NCI-H510A treated with DMSO at 0.1 percent for 48 hours (cell line): ENCODE measurements at regions not wholly inside any gene's neighbourhood (a gene's known extent, or its start where the extent isn't known, plus 50 kb on each side); places are given as distances from the start of the nearest gene placed in this dataset.

Source experiments
- DNase-seq: peaks from one replicate; lab custom pipeline; 2025; lab: John Stamatoyannopoulos, UW

DNA sequence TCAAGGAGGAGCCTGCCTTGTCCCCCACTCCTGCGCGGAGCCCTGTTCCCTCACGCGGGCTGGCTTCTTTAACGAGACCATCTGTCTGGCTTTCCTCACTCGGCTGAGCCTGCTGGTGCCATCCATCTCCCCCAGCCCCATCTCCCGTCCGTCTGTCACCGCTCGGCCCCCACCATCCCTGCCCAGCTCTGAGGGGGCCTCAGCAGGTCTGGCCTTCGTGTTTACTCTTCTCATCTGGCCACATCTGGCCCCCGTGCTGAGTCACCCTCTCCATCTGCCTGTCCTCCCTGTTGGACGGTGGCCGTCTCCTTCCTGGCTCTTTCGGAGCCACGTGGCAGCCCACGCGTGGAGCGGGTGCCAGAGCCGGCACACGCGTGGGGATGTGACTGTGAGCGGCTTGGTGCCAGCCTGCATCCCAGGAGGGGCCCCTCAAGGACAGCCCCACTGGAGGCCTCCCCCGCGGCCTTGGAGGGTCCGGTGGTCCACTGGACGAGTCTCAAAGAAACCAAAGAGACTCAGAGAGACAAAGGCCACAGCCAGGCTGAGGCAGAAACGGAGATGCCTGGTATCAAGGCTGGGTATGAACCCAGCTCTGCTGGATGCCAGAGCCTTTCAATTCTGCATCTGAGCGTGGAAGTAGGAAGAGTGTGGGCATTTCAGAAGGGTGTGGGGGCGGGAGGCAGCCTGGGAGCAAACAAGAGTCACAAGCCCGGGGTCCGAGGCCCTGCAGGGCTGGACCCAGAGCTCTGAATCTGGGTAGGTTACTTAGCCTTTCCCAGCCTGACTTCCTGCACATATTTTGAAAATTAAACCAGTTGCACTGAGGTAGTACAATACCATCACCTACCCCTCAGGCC is 76.7 kb upstream of the UNC5A start:
- no peak for DNase-seq

- DNase-seq = no peak
Measured at GRCh38 chr5:176734756-176735342, 75.5 kb upstream of the UNC5A start.

DNA sequence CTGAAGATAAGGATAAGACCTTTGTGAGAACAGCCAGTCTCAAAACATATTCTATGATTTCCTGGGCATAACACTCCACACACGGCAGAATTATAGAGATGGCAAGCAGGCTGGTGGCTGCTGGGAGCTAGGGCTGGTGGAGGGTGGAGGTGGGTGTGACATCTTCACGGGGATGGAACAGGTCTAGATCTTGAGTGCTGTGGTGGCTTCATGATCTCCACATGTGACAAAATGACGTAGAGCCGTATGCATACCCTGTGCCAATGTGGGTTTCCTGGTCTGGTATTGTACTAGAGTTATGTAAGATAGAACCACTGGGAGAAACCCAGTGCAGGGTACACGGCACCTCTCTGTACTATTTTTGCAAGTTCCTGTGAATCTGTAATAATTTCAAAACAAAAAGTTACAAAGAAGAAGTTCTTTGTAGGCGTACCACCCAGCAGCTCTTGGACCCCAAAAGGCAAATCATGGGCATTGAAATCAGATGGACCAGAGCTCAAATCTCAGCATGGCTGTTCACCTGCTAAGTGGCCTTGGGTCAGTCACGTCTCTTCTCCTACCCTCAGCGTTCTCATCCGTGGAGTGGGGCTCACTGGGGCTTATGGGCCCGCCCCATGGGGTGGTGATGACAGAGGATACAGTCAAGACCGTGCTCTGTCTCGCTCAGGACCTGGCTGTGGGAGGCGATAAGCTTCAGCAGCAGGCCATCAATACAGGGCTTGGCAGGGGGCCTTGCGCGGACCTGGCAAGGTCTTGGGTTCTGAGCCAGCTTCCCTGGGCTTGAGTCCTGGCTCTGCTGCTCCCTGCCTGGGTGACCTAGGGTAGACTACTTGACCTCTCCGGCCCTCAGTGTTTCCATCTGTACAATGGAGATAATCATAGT is 74.7 kb upstream of the UNC5A start:
- no peak for DNase-seq

- no peak for DNase-seq
Measured at GRCh38 chr5:176736301-176736930, 73.9 kb upstream of the UNC5A start.

DNA sequence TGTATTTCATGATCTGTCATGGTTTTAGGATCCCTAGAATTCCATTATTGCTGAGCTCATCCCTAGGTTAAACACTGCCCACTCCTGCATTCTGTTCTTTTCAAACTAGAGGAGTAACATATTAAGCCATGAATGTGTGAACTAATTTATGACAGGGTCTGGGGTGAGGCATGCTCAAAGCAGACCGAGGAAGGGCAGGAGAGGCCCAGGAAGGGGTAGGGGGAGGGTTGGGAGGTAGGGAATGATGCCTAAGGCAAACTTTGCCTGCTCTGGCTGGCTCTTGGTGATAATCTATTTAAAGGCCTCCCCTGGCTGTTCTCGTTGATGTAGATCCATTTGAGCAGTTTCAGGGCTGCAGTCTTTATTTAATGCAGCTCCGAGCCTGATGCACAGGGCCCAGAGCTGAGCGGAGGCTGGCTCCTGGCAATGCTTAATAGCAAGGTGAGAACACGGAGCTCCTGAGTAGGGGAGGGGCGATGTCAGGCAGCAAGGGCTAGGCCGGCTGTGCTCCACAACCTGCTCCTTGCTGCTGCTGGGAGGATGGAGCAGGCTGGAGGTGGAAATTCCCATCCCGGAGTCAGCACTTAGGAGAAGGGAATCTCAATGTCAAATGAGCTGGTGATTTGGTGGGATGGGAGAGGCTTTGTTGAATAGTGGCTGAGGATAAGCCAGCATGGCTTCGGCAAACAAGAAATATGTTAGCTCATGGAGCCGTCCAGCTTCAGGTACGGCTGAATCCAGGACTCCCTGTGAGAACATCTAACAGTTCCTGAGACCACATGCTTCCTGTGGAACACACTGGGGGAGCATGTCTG is 73.2 kb upstream of the UNC5A start:
- no peak for DNase-seq

DNA sequence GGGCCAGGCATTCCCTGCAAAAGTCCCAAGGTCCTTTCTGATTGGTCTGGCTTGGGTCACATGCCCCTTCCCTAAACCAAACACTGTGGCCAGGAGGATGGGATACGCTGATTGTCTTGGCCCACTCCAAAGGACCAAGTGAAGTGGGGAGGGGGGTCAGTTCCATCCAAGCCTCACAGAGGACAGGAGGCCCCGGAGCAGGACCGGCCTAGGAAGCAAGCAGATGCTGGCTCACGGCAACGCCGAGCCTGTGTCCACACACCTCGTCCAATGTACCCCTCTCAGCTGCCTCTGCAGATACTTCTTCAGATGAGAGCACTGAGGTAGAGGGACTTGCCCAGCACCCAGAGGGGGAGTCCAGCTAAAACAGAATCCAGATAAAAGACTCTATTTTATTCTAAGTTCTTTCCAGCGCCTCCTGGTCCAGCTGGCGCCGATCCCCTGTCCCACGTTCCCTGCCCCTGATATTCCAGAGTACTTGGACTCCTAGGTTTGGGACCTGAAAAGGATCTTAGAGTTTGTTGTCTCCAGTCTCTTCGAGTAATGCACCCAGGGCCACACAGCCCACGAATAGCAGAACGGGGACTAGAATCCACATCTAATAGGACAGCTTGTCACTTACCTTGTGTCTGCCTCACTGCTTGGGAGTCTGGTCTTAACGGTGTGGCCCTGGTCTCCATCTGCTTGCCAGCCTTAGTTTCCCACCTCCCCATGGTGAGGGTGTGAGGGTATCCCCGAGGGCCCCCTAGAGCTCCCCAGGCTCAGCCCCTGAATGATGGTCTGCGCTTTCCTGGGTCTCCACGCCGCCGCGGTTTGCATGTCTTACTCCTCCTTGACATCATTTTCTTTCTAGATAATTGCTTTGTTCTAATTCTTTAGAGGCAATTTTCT is 72.4 kb upstream of the UNC5A start:
- DNase-seq = no peak

DNA sequence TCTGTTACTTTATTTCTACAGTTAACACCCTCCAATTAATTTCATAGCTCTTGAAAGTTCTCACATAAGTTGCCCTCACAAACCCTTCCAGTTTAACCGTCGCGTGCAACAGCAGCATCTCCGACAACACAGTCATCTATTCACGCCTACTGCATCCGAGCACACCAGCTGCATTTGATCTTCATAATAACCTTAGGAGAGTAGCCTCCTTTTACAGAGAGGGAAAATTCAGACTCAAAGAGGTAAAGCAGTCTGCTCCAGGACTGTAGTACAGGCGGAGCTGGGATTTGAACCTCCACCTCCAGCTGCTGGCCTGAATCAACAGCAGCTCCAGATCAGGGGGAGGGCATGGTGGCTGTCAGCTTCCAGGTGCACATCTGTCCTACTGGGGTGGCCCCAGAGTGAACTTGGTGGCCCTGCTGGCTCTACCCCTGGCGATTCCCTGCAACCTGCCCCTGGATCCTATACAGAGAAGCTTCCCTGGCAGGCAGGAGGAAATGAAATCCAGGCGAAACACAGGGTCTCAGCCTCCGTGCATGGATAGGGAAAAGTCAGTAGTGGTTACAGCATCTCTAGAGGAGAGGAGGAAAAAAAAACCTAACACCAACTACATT is 71.6 kb upstream of the UNC5A start:
- no peak for DNase-seq

GRCh38 chr5:176739461-176740051 is 70.8 kb upstream of the UNC5A start:
- peak; percentile 38 for DNase-seq

- DNase-seq = no peak
Measured at GRCh38 chr5:176740131-176740701, 70.1 kb upstream of the UNC5A start.

DNA sequence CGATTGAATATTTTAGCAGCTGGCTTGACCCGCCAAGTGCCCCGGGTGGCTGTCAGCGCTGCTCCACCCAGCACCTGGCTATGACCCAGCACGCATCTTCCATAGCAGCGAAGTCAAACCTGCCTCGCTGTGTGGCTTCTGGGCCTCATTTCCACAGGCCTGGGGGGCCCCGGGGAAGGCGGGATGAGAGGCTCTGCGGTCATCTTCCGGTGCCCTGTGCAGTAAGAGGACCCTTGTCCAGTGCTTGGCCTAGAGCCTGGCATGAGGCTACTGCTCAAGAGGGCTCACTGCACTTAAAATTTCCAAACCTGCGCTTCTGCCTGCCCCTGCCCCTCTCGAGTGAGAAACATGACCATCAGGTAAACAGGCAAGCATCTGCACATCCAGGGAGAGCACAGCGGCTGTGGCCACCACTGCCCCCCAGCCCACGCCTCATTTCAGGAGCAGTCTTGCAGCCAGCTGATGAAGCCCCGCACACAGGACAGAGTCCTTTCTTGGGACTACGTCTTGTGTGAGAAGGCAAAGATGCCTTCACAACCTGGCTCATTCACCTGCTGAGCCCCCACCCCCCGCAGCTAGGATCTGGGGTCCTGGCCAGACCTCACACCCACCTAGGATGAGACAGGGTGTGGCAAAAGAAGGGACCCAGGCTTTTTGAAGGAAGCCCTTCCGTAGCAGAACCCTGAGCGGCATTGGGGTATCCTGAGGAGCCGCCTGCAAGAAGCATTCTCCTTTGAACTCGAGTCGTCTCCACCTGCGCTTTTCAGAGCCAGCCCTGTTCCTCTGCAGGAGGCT is 69.5 kb upstream of the UNC5A start:
- no peak for DNase-seq

DNA sequence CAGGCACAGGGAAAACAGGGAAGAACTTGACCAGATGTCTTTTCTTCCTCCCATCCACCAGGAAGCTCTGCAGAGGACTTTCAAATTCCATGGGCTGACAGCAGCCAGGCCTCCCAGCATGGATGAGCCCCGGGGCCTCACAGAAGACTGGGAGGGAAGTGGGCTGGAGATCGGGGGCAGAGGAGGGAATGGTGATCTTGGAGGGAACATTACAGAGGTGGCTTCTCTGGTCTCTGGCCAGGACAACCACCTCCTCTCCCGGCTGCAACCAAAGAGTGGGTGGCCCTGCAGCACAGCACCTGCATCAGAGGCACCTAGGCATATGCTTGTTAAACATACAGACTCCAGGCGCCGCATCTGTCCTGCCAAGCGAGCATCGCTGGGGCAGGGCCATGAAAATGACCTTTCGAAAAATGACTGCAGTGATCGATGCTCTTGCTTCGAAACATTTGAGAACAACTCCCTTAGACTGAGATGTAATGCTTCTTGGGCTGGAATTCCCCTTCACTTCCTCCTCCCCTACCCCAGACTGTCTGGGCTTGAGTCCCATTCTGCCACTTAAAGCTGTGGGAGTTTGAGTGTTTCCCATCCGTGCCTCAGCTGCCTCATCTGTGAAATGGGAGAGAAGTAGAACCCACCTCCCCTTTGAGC is 68.7 kb upstream of the UNC5A start:
- no peak for DNase-seq

- no peak for DNase-seq
Measured at GRCh38 chr5:176742246-176743105, 67.9 kb upstream of the UNC5A start.

DNA sequence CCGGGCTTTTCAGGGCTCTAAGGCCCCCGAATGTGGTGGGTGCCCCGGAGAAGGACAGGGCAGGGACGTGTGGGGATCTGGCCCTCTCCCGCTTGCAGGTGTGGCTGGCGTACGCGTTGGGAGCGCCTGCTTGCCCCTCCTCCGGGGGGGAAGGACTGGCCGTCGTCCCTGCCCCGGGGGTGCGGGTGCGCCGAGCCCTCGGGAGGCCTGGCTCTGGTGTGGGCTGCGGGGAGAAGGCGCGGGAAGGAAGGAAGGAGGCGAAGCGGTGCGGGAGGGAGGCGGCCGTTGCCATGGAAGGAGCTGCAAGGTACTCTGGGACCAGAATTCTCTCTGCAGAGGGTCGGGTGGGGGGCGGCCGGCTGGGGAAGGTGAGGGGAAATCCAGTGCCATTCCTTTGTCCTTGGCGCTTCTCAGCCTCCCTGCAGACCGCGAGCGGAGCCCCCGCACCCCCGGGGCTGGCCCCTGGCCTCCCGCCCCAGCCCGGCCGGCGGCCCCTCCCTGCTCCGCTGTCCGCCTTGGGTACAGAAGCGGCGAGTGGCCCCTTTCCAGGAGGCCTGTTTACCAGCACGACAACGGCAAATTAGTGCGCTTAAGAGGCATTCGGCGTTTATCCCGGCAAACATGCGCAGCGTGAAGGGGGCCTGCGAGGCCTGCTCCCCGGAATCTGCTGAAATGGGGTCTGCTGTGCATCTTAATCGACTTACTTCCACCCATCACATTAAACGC is 67.1 kb upstream of the UNC5A start:
- peak; percentile 8 for DNase-seq

- no peak for DNase-seq
Measured at GRCh38 chr5:176743868-176744583, 66.3 kb upstream of the UNC5A start.

- DNase-seq = no peak
Measured at GRCh38 chr5:176744584-176744965, 65.8 kb upstream of the UNC5A start.
